Mammary epithelial cell (primary cell): ENCODE measurements at regions not wholly inside any gene's neighbourhood (a gene's known extent, or its start where the extent isn't known, plus 50 kb on each side); places are given as distances from the start of the nearest gene placed in this dataset.

Experiments used
- CTCF ChIP-seq, 2 donors: IDR thresholded peaks in 1 of 2; conservative IDR thresholded peaks in 1 of 2; 2 replicates each; pipeline ENCODE4 v1.5.1; 2011 to 2012; ENCODE audit warnings: inconsistent platforms in 2 of 2, low read length in 2 of 2, mild to moderate bottlenecking in 2 of 2, control low read depth in 1 of 2, low read depth in 1 of 2; ENCODE audit not compliant: insufficient read depth in 1 of 2; ENCODE audit errors: extremely low read depth in 1 of 2
- EZH2 ChIP-seq: IDR thresholded peaks from 2 replicates; pipeline ENCODE4 v1.6.1; 2012; ENCODE audit warnings: low read length, inconsistent platforms, borderline replicate concordance

DNA sequence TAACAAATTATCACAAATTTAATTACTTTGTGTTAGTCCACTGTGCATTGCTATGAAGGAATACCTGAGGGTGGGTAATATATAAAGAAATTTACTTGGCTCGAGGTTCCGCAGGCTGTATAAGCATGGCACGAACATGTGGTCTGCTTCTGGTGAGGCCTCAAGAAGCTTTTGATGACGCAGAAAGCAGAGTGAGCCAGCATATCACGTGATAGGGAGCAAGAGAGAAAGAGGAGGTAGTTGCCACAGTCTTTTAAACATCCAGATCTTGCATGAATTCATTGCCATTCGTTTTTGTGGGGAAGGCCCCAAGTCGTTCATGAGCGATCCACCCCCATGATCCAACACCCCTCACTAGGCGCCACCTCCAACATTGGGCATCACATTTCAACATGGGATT lies 733.7 kb downstream of the GRIK2 start:
- TF ChIP-seq CTCF (conservative IDR thresholded peaks at IDR 0.05 in 1 of 2, IDR thresholded peaks at IDR 0.05 in 1 of 2; ENCODE audit: extremely low read depth in 1 of 2, insufficient read depth in 1 of 2, low read depth in 1 of 2, low read length in 2 of 2) (no peak), EZH2 (no peak)
